Upper lobe of left lung (tissue), 4 donors: ENCODE measurements at regions not wholly inside any gene's neighbourhood (a gene's known extent, or its start where the extent isn't known, plus 50 kb on each side); places are given as distances from the start of the nearest gene placed in this dataset.

ENCODE experiments used
- CTCF ChIP-seq, 6 experiments: fragments of 450-650 bp in 4 of 6; fragments of 200-600 bp in 2 of 6; sonication (generic) in 2 of 6; IDR thresholded peaks; one replicate each; pipeline ENCODE4 v1.5.1; 2016 to 2019; ENCODE audit warnings: antibody characterized with exemption in 6 of 6
- EP300 ChIP-seq, 4 donors: sonication (generic); formaldehyde crosslinking; IDR thresholded peaks; one replicate each; pipeline ENCODE4 v1.5.1; 2017; ENCODE audit warnings: antibody characterized with exemption in 4 of 4, control low read depth in 2 of 4
- POLR2A ChIP-seq, 4 donors: fragments of 450-650 bp; IDR thresholded peaks; one replicate each; pipeline ENCODE4 v1.5.1; 2016 to 2017; ENCODE audit warnings: antibody characterized with exemption in 4 of 4, mild to moderate bottlenecking in 2 of 4

GRCh38 chr4:53840643-53841042 is 223.8 kb downstream of the CHIC2 start:
- TF ChIP-seq EP300 (IDR thresholded peaks at IDR 0.05) (no peak), POLR2A (IDR thresholded peaks at IDR 0.05) (no peak), CTCF (IDR thresholded peaks at IDR 0.05) (no peak)
